Fibroblast of villous mesenchyme (primary cell): ENCODE measurements at regions not wholly inside any gene's neighbourhood (a gene's known extent, or its start where the extent isn't known, plus 50 kb on each side); places are given as distances from the start of the nearest gene placed in this dataset.

Source experiments
- DNase-seq: peaks from one replicate; pipeline ENCODE4 v3.0.0-alpha.2; 2010; ENCODE audit warnings: low read depth
- H3K4me3 ChIP-seq: 2 replicates; pipeline ENCODE4 v1.5.1; 2011; ENCODE audit warnings: low read depth, mild to moderate bottlenecking, low read length
- CTCF ChIP-seq: IDR thresholded peaks from 2 replicates; pipeline ENCODE4 v1.5.1; 2012; ENCODE audit warnings: low read depth, mild to moderate bottlenecking, low read length; ENCODE audit not compliant: insufficient read depth

GRCh38 chr14:98014851-98015615 is 1217.9 kb downstream of the VRK1 start:
- DNase-seq: no peak
- no peak overlapping the region for H3K4me3 ChIP-seq
- no peak for TF ChIP-seq CTCF

- no peak for TF ChIP-seq CTCF
- DNase-seq: no peak
- no peak overlapping the region for H3K4me3 ChIP-seq
These were observed 1218.7 kb downstream of the VRK1 start for GRCh38 chr14:98015921-98016320.

- no peak for TF ChIP-seq CTCF
These were observed 1221.4 kb downstream of the VRK1 start for GRCh38 chr14:98018628-98019027.

GRCh38 chr14:98022541-98023520 is 1225.6 kb downstream of the VRK1 start:
- TF ChIP-seq CTCF: no peak
- no peak overlapping the region for H3K4me3 ChIP-seq
- no peak for DNase-seq

More at GRCh38 chr14:98018628-98019027, 1221.4 kb downstream of the VRK1 start:
- no peak for DNase-seq
- H3K4me3 ChIP-seq: no peak overlapping the region

- no peak for DNase-seq
- H3K4me3 ChIP-seq: no peak overlapping the region
- TF ChIP-seq CTCF: no peak
These were observed 1231.0 kb downstream of the VRK1 start for GRCh38 chr14:98028162-98028561.

- no peak for TF ChIP-seq CTCF
- no peak overlapping the region for H3K4me3 ChIP-seq
- no peak for DNase-seq
These were observed 1236.6 kb downstream of the BCL11B start for GRCh38 chr14:98035396-98035795.
